ENCODE measurements at regions not wholly inside any gene's neighbourhood (a gene's known extent, or its start where the extent isn't known, plus 50 kb on each side); places are given as distances from the start of the nearest gene placed in this dataset.

DNA sequence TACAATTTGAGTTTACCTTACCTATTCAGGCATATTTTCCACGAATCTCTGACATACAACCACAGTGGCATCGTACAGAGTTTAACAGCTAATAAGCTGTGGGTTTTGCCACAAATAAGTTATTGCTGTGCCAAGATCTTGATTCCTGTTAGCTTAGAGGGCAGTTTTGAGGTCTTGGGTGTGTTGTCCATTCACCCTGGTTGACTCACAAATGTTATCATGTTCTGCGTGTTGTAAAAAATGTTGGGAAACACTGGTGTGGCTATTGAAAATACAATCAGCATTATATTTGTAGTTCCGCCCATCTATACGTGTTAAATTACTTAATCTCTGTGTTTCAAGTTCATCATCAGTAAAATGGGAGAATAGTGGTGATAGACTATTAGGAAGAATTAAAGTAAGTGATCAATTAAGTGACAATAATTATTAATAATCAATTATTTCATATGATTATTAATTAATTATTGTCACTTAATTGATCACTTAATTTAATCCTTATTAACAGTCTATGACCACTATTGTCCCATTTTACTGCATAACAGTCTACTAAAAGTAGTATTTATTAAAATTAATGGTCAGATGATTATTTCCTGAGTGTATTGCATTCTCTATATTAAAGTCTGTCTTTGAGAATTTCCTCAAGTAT, 96.3 kb downstream of the TMA16 start:
- Histone ChIP-seq H3K9me3 (ENCODE audit: control insufficient read depth, insufficient read depth, low read depth, low read length) (no peaks in the 10 kb centered on the region), H3K4me3 (ENCODE audit: low read depth, low read length) (no peak overlapping the region), H3K36me3 (ENCODE audit: control insufficient read depth in 2 of 2, insufficient read depth in 1 of 2, low read length in 2 of 2) (no peaks in the 10 kb centered on the region), H3K4me1 (ENCODE audit: control insufficient read depth, insufficient read depth, low read length) (no peaks in the 10 kb centered on the region), H3K27ac (ENCODE audit: extremely low read depth, low read depth, low read length) (no peak overlapping the region)
- POLR2A ChIA-PET: no interaction called here
- CTCF ChIA-PET: no interaction called here
- no peak for TF ChIP-seq ZNF530 (tag by site-specific recombination; IDR thresholded peaks at IDR 0.05; ENCODE audit: low read depth)
- no peak for TF ChIP-seq ZNF548 (tag by site-specific recombination; IDR thresholded peaks at IDR 0.05)
- no peak for TF ChIP-seq PRDM1 (tag by site-specific recombination; IDR thresholded peaks at IDR 0.05)
- TF ChIP-seq, protein P1, sequence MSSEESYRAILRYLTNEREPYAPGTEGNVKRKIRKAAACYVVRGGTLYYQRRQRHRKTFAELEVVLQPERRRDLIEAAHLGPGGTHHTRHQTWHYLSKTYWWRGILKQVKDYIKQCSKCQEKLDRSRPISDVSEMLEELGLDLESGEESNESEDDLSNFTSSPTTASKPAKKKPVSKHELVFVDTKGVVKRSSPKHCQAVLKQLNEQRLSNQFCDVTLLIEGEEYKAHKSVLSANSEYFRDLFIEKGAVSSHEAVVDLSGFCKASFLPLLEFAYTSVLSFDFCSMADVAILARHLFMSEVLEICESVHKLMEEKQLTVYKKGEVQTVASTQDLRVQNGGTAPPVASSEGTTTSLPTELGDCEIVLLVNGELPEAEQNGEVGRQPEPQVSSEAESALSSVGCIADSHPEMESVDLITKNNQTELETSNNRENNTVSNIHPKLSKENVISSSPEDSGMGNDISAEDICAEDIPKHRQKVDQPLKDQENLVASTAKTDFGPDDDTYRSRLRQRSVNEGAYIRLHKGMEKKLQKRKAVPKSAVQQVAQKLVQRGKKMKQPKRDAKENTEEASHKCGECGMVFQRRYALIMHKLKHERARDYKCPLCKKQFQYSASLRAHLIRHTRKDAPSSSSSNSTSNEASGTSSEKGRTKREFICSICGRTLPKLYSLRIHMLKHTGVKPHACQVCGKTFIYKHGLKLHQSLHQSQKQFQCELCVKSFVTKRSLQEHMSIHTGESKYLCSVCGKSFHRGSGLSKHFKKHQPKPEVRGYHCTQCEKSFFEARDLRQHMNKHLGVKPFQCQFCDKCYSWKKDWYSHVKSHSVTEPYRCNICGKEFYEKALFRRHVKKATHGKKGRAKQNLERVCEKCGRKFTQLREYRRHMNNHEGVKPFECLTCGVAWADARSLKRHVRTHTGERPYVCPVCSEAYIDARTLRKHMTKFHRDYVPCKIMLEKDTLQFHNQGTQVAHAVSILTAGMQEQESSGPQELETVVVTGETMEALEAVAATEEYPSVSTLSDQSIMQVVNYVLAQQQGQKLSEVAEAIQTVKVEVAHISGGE (tag by site-specific recombination; conservative IDR thresholded peaks at IDR 0.05; ENCODE audit: low read depth): no peak

DNA sequence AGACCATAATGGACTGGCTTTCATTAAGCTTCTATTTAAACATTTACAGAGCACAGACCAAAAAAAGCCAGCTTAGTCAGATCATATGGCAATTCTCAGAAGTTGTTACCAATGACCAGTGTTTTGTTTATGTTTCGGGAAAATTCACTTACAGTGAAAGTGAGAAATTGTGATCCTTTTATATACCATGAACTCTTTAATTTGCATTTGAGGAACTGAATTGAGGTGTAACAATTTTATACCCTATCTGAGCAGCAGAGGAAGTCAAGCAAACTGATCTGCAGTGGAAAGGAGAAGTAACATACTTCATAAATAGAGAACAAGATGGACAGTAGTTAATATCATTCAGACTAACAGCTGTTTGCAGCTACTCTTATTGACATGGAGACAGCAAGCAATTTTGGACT, 97.1 kb downstream of the TMA16 start:
- TF ChIP-seq ZNF132 (tag by site-specific recombination; IDR thresholded peaks at IDR 0.05; ENCODE audit: borderline replicate concordance) (no peak), ZNF24 (tag by site-specific recombination; IDR thresholded peaks at IDR 0.05) (no peak)
- TF ChIP-seq, protein P2, sequence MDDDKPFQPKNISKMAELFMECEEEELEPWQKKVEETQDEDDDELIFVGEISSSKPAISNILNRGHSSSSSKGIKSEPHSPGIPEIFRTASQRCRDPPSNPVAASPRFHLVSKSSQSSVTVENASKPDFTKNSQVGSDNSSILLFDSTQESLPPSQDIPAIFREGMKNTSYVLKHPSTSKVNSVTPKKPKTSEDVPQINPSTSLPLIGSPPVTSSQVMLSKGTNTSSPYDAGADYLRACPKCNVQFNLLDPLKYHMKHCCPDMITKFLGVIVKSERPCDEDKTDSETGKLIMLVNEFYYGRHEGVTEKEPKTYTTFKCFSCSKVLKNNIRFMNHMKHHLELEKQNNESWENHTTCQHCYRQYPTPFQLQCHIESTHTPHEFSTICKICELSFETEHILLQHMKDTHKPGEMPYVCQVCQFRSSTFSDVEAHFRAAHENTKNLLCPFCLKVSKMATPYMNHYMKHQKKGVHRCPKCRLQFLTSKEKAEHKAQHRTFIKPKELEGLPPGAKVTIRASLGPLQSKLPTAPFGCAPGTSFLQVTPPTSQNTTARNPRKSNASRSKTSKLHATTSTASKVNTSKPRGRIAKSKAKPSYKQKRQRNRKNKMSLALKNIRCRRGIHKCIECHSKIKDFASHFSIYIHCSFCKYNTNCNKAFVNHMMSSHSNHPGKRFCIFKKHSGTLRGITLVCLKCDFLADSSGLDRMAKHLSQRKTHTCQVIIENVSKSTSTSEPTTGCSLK (tag by site-specific recombination; IDR thresholded peaks at IDR 0.05): no peak
- TF ChIP-seq, protein P3, sequence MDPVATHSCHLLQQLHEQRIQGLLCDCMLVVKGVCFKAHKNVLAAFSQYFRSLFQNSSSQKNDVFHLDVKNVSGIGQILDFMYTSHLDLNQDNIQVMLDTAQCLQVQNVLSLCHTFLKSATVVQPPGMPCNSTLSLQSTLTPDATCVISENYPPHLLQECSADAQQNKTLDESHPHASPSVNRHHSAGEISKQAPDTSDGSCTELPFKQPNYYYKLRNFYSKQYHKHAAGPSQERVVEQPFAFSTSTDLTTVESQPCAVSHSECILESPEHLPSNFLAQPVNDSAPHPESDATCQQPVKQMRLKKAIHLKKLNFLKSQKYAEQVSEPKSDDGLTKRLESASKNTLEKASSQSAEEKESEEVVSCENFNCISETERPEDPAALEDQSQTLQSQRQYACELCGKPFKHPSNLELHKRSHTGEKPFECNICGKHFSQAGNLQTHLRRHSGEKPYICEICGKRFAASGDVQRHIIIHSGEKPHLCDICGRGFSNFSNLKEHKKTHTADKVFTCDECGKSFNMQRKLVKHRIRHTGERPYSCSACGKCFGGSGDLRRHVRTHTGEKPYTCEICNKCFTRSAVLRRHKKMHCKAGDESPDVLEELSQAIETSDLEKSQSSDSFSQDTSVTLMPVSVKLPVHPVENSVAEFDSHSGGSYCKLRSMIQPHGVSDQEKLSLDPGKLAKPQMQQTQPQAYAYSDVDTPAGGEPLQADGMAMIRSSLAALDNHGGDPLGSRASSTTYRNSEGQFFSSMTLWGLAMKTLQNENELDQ (tag by site-specific recombination; IDR thresholded peaks at IDR 0.05; ENCODE audit: low read depth): no peak
- H3K4me1 ChIP-seq (ENCODE audit: control insufficient read depth, insufficient read depth, low read length): no peaks in the 10 kb centered on the region
- H3K9me3 ChIP-seq (ENCODE audit: control insufficient read depth, insufficient read depth, low read depth, low read length): no peaks in the 10 kb centered on the region
- ChIA-PET POLR2A (no interaction called here), CTCF (interaction anchor here (0.5 kb wide), 1 partner anchor 16 kb away, joined by 3 read pairs; no protein-coding TSS in a partner anchor)
- no peaks in the 10 kb centered on the region for H3K36me3 ChIP-seq (ENCODE audit: control insufficient read depth in 2 of 2, insufficient read depth in 1 of 2, low read length in 2 of 2)
- no peak overlapping the region for H3K27ac ChIP-seq (ENCODE audit: extremely low read depth, low read depth, low read length)
- no peak overlapping the region for H3K4me3 ChIP-seq (ENCODE audit: low read depth, low read length)

DNA sequence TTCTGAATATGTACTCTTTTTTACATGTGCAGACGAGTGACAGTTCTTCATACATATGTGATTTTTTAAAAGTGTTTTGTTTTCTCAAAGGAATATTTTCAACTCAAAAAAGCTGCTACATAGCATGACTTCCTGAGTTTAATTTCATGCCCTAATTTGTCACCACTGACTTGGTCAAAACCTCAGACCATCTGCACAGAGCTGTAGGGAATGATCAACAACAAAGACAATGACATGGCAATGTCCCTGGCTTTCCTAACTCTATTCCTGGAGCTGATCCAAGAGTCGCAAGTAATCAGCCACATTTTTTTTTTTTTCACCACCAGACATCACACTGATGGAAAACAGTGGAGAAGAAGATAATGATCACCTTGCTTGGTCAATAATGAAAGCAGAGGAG, 97.7 kb downstream of the TMA16 start:
- ChIA-PET POLR2A (no interaction called here), CTCF (interaction anchor here (0.6 kb wide), 1 partner anchor 1156 kb away, joined by 3 read pairs; no protein-coding TSS in a partner anchor)
- Histone ChIP-seq H3K9me3 (ENCODE audit: control insufficient read depth, insufficient read depth, low read depth, low read length) (no peaks in the 10 kb centered on the region), H3K4me3 (ENCODE audit: low read depth, low read length) (no peak overlapping the region), H3K4me1 (ENCODE audit: control insufficient read depth, insufficient read depth, low read length) (no peaks in the 10 kb centered on the region), H3K36me3 (ENCODE audit: control insufficient read depth in 2 of 2, insufficient read depth in 1 of 2, low read length in 2 of 2) (no peaks in the 10 kb centered on the region), H3K27ac (ENCODE audit: extremely low read depth, low read depth, low read length) (no peak overlapping the region)
- no peak for TF ChIP-seq ZFP3 (tag by site-specific recombination; IDR thresholded peaks at IDR 0.05; ENCODE audit: low read depth)
- no peak for TF ChIP-seq EGR2 (tag by site-specific recombination; IDR thresholded peaks at IDR 0.05; ENCODE audit: low read depth)
- TF ChIP-seq ZNF776 (tag by site-specific recombination; IDR thresholded peaks at IDR 0.05; ENCODE audit: borderline replicate concordance): no peak
- TF ChIP-seq ZNF292 (tag by site-specific recombination; IDR thresholded peaks at IDR 0.05; ENCODE audit: borderline replicate concordance, low read depth): no peak
- no peak for TF ChIP-seq ZNF658 (tag by site-specific recombination; IDR thresholded peaks at IDR 0.05)
- TF ChIP-seq ZNF239 (tag by site-specific recombination; IDR thresholded peaks at IDR 0.05): no peak
- no peak for TF ChIP-seq ZNF561 (tag by site-specific recombination; IDR thresholded peaks at IDR 0.05; ENCODE audit: borderline replicate concordance)
- no peak for TF ChIP-seq KLF16 (tag by site-specific recombination; IDR thresholded peaks at IDR 0.05)
- no peak for TF ChIP-seq KLF1 (tag by site-specific recombination; IDR thresholded peaks at IDR 0.05)
- no peak for TF ChIP-seq ZBTB17 (tag by site-specific recombination; IDR thresholded peaks at IDR 0.05)
- no peak for TF ChIP-seq ZSCAN16 (tag by site-specific recombination; IDR thresholded peaks at IDR 0.05)
- no peak for TF ChIP-seq ZNF202 (tag by site-specific recombination; IDR thresholded peaks at IDR 0.05; ENCODE audit: borderline replicate concordance)
